ENCODE measurements at regions not wholly inside any gene's neighbourhood (a gene's known extent, or its start where the extent isn't known, plus 50 kb on each side); places are given as distances from the start of the nearest gene placed in this dataset.

DNA sequence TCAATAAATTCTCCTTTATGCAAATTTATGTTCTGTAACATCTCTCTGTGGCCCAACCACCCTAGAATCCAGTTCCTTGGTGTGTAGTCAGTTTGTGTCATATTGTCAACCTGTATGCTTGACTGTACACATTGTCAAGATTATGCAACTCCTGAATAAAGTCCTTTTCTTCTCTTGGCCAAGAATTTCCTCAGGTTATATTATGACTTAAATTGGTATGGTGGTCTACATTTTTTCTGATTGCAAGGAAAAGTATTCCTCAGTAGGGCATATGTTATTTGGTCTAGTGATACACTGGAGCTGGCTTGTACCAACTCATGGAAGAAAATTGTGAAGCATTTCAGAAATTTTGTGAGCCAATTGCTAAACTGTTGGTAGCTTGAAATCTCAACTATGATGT is 482.8 kb upstream of the CHORDC1 start:
- no peaks in the 10 kb centered on the region for H3K9me3 ChIP-seq (ENCODE audit: insufficient read depth, low read length)
- H4K20me1 ChIP-seq (ENCODE audit: insufficient read depth, low read length): no peaks in the 10 kb centered on the region
- no peaks in the 10 kb centered on the region for H3K79me2 ChIP-seq (ENCODE audit: low read length)
- no peaks in the 10 kb centered on the region for H3K36me3 ChIP-seq (replicated peaks; ENCODE audit: low read depth, low read length)
- H3K9ac ChIP-seq (ENCODE audit: low read length): no peak overlapping the region
- no peak overlapping the region for H3K4me3 ChIP-seq (ENCODE audit: low read length)
- no peak overlapping the region for H3K27ac ChIP-seq (ENCODE audit: low read length)
- H2AFZ ChIP-seq (ENCODE audit: low read depth, low read length): no peak overlapping the region
- no peak for TF ChIP-seq EZH2phosphoT487 (IDR thresholded peaks at IDR 0.05; ENCODE audit: low read depth)
- TF ChIP-seq, protein P1, sequence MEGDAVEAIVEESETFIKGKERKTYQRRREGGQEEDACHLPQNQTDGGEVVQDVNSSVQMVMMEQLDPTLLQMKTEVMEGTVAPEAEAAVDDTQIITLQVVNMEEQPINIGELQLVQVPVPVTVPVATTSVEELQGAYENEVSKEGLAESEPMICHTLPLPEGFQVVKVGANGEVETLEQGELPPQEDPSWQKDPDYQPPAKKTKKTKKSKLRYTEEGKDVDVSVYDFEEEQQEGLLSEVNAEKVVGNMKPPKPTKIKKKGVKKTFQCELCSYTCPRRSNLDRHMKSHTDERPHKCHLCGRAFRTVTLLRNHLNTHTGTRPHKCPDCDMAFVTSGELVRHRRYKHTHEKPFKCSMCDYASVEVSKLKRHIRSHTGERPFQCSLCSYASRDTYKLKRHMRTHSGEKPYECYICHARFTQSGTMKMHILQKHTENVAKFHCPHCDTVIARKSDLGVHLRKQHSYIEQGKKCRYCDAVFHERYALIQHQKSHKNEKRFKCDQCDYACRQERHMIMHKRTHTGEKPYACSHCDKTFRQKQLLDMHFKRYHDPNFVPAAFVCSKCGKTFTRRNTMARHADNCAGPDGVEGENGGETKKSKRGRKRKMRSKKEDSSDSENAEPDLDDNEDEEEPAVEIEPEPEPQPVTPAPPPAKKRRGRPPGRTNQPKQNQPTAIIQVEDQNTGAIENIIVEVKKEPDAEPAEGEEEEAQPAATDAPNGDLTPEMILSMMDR (IDR thresholded peaks at IDR 0.05; ENCODE audit: low read depth, low read length): no peak
- H3K4me2 ChIP-seq (ENCODE audit: low read length): no peak overlapping the region
- H3K27me3 ChIP-seq (ENCODE audit: low read depth, low read length): no peaks in the 10 kb centered on the region
- H3K4me1 ChIP-seq (ENCODE audit: low read length): peaks cover 11% of the 10 kb centered on the region

DNA sequence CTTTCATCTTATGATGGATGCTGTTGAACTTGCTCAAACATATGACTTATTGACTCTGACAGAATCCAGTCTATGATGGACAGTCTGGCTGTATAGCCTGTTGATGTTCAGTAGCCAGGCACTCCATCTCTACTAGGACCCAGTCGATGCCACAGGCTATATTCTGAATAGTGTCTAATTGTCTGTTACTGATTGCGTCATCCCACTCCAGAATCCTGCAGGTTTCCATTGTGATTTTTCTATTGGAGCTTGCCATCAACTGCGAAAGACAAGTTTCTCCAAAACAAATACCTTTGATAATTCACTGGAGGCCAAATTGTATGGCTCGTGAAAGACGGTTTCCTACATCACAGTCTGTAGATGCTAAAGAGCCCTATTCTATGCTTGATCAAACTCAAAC is 481.7 kb upstream of the CHORDC1 start:
- H3K27me3 ChIP-seq (ENCODE audit: low read depth, low read length): no peaks in the 10 kb centered on the region
- H3K9me3 ChIP-seq (ENCODE audit: insufficient read depth, low read length): no peaks in the 10 kb centered on the region
- no peak overlapping the region for H3K4me2 ChIP-seq (ENCODE audit: low read length)
- H2AFZ ChIP-seq (ENCODE audit: low read depth, low read length): no peak overlapping the region
- H3K4me1 ChIP-seq (ENCODE audit: low read length): peaks cover 15% of the 10 kb centered on the region
- TF ChIP-seq EZH2phosphoT487 (IDR thresholded peaks at IDR 0.05; ENCODE audit: low read depth): no peak
- TF ChIP-seq, protein P1 (IDR thresholded peaks at IDR 0.05; ENCODE audit: low read depth, low read length): no peak
- H3K9ac ChIP-seq (ENCODE audit: low read length): no peak overlapping the region
- H3K27ac ChIP-seq (ENCODE audit: low read length): no peak overlapping the region
- no peaks in the 10 kb centered on the region for H3K36me3 ChIP-seq (replicated peaks; ENCODE audit: low read depth, low read length)
- H3K79me2 ChIP-seq (ENCODE audit: low read length): no peaks in the 10 kb centered on the region
- no peak overlapping the region for H3K4me3 ChIP-seq (ENCODE audit: low read length)
- no peaks in the 10 kb centered on the region for H4K20me1 ChIP-seq (ENCODE audit: insufficient read depth, low read length)

DNA sequence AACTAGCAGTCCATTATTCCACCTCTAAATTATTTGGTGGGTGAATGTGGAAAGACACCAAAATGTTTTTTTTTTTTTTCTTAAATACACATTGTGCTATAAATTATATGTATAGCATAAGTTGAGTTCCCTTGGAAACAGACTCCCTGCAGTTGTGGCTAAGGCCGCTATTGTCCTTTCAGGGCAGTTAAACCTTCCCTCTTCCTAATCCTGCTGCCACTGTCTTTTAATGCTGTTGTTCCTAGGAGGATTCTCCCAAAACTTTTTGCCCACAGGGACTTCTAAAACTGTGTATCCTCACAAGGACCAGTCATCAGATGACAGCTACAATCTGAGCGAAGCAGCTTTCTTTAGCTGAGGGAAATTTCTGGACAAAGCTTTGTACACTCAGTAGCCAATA is 478.9 kb upstream of the CHORDC1 start:
- Histone ChIP-seq H3K9ac (ENCODE audit: low read length) (no peak overlapping the region), H3K27me3 (ENCODE audit: low read depth, low read length) (no peaks in the 10 kb centered on the region)
- TF ChIP-seq EZH2phosphoT487 (IDR thresholded peaks at IDR 0.05; ENCODE audit: low read depth): no peak

DNA sequence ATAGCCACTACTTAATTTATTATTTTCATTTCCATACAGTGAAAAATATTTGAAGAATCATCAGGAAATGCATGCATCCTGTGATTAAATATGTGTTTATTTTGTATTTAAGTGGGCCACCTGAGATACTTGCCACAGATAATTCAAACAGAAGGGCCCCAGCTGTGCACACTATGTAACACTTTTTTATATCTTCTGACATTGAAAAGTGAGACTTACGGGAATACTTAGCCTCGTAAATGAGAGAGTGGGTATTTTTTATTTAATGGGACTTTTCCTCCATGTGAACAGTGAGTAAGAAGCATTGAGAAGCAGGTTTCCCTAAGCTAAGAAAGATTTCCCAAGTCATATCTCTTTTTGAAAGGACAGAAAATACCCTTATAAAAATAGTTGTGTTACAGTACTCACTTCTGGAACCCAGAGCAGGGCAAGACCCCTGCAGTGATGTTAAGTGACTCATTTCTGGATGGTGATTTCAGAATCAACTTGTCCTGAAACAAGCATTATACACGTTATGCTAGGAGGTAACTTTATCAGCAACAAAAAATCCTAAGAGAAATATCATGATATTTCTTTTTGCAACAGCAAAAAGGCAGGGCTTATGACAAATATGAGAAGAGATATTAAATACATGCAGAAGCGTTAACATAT is 478.1 kb upstream of the CHORDC1 start:
- Histone ChIP-seq H3K27me3 (ENCODE audit: low read depth, low read length) (no peaks in the 10 kb centered on the region), H3K4me2 (ENCODE audit: low read length) (peak overlapping the region; percentile 54), H3K4me3 (ENCODE audit: low read length) (peak overlapping the region; percentile 24; the same call in 1 of the 2 replicates), H3K79me2 (ENCODE audit: low read length) (no peaks in the 10 kb centered on the region), H3K9ac (ENCODE audit: low read length) (0 out of 2 replicates have a peak overlapping the region, but pooled peaks have one; percentile 3), H3K9me3 (ENCODE audit: insufficient read depth, low read length) (no peaks in the 10 kb centered on the region), H3K36me3 (replicated peaks; ENCODE audit: low read depth, low read length) (no peaks in the 10 kb centered on the region), H3K4me1 (ENCODE audit: low read length) (peaks cover 15% of the 10 kb centered on the region), H4K20me1 (ENCODE audit: insufficient read depth, low read length) (no peaks in the 10 kb centered on the region), H2AFZ (ENCODE audit: low read depth, low read length) (no peak overlapping the region), H3K27ac (ENCODE audit: low read length) (peak overlapping the region; percentile 18; the same call in 1 of the 2 replicates)
- TF ChIP-seq, protein P1 (IDR thresholded peaks at IDR 0.05; ENCODE audit: low read depth, low read length): no peak
- TF ChIP-seq EZH2phosphoT487 (IDR thresholded peaks at IDR 0.05; ENCODE audit: low read depth): no peak

More for the DNA sequence above, 478.9 kb upstream of the CHORDC1 start:
- H2AFZ ChIP-seq (ENCODE audit: low read depth, low read length): no peak overlapping the region
- H3K4me1 ChIP-seq (ENCODE audit: low read length): peaks cover 15% of the 10 kb centered on the region
- H3K79me2 ChIP-seq (ENCODE audit: low read length): no peaks in the 10 kb centered on the region
- no peak overlapping the region for H3K27ac ChIP-seq (ENCODE audit: low read length)
- H3K4me2 ChIP-seq (ENCODE audit: low read length): no peak overlapping the region
- no peaks in the 10 kb centered on the region for H4K20me1 ChIP-seq (ENCODE audit: insufficient read depth, low read length)
- no peak overlapping the region for H3K4me3 ChIP-seq (ENCODE audit: low read length)
- no peaks in the 10 kb centered on the region for H3K9me3 ChIP-seq (ENCODE audit: insufficient read depth, low read length)
- no peaks in the 10 kb centered on the region for H3K36me3 ChIP-seq (replicated peaks; ENCODE audit: low read depth, low read length)
